Neural cell (in vitro differentiated cells): ENCODE measurements at regions not wholly inside any gene's neighbourhood (a gene's known extent, or its start where the extent isn't known, plus 50 kb on each side); places are given as distances from the start of the nearest gene placed in this dataset.
"Not testable (repeated sequence)": the region's sequence is repeated elsewhere in the genome, so short reads cannot be mapped to it uniquely, and the experiment has no call there.

ENCODE experiments used
- H2AFZ ChIP-seq: fragments of 200-600, 300-800 bp; sonication (generic), shearing (Covaris generic); 2 replicates; pipeline ENCODE4 v1.6.0; 2014; ENCODE audit warnings: low read depth, mild to moderate bottlenecking, antibody characterized with exemption, low read length, moderate library complexity
- H3F3A ChIP-seq: fragments of 200-600 bp; shearing (Covaris generic); 2 replicates; pipeline ENCODE4 v1.6.1; 2016; ENCODE audit warnings: mild to moderate bottlenecking, moderate library complexity, mixed read lengths, antibody characterized with exemption, low read length; ENCODE audit not compliant: insufficient read depth, poor library complexity, severe bottlenecking
- H3K27ac ChIP-seq: fragments of 200-600, 300-800 bp; sonication (generic), shearing (Covaris generic); 2 replicates; pipeline ENCODE4 v1.5.1; 2014; ENCODE audit warnings: mild to moderate bottlenecking, low read length, moderate library complexity
- H3K27me3 ChIP-seq: fragments of 300-800, 200-600 bp; sonication (generic), shearing (Covaris generic); 2 replicates; pipeline ENCODE4 v1.6.0; 2014; ENCODE audit warnings: mild to moderate bottlenecking, low read depth, low read length, moderate library complexity; ENCODE audit not compliant: insufficient read depth
- H3K36me3 ChIP-seq: fragments of 300-800, 200-600 bp; sonication (generic), shearing (Covaris generic); 2 replicates; pipeline ENCODE4 v1.5.1; 2014; ENCODE audit warnings: mild to moderate bottlenecking, antibody characterized with exemption, low read length, moderate library complexity; ENCODE audit not compliant: insufficient read depth
- H3K4me2 ChIP-seq: fragments of 300-800, 200-600 bp; sonication (generic), shearing (Covaris generic); 2 replicates; pipeline ENCODE4 v1.6.0; 2014; ENCODE audit warnings: mild to moderate bottlenecking, low read length
- H3K4me3 ChIP-seq: fragments of 300-800, 200-600 bp; sonication (generic), shearing (Covaris generic); 2 replicates; pipeline ENCODE4 v1.5.1; 2014; ENCODE audit warnings: mild to moderate bottlenecking, low read length, moderate library complexity
- H3K79me2 ChIP-seq: fragments of 200-600 bp; shearing (Covaris generic); replicated peaks from 2 replicates; pipeline ENCODE4 v1.6.0; 2014; ENCODE audit warnings: mild to moderate bottlenecking, low read length, moderate library complexity; ENCODE audit not compliant: insufficient read depth
- H3K9ac ChIP-seq: fragments of 300-800, 200-600 bp; sonication (generic), shearing (Covaris generic); 2 replicates; pipeline ENCODE4 v1.6.1; 2016; ENCODE audit warnings: mild to moderate bottlenecking, low read length, mixed read lengths
- H3K9me2 ChIP-seq: fragments of 200-600 bp; shearing (Covaris generic); 2 replicates; pipeline ENCODE4 v1.6.1; 2016; ENCODE audit warnings: mild to moderate bottlenecking, low read length, mixed read lengths; ENCODE audit not compliant: insufficient read depth
- H3K9me3 ChIP-seq: fragments of 200-600, 300-800 bp; sonication (generic), shearing (Covaris generic); 2 replicates; pipeline ENCODE4 v1.6.1; 2016; ENCODE audit warnings: mild to moderate bottlenecking, mixed run types, low read length, moderate library complexity, mixed read lengths
- H4K20me1 ChIP-seq: fragments of 200-600 bp; shearing (Covaris generic); 2 replicates; pipeline ENCODE4 v1.6.1; 2016; ENCODE audit warnings: mild to moderate bottlenecking, mixed run types; ENCODE audit not compliant: insufficient read depth
- EP300 ChIP-seq: fragments of 450-650 bp; conservative IDR thresholded peaks from 2 replicates; pipeline ENCODE4 v1.6.1; 2014; ENCODE audit warnings: antibody characterized with exemption, mild to moderate bottlenecking, moderate library complexity; ENCODE audit not compliant: poor library complexity, severe bottlenecking
- EZH2 ChIP-seq: fragments of 200-600, 300-800 bp; shearing (Covaris generic), sonication (generic); IDR thresholded peaks from 2 replicates; pipeline ENCODE4 v1.6.1; 2014; ENCODE audit warnings: antibody characterized with exemption, low read length, borderline replicate concordance, mild to moderate bottlenecking; ENCODE audit not compliant: insufficient read depth, poor library complexity, severe bottlenecking
- MXI1 ChIP-seq: fragments of 450-650 bp; conservative IDR thresholded peaks from 2 replicates; pipeline ENCODE4 v1.6.1; 2014; ENCODE audit warnings: antibody characterized with exemption, mild to moderate bottlenecking; ENCODE audit not compliant: poor library complexity, severe bottlenecking
- POLR2AphosphoS5 ChIP-seq: IDR thresholded peaks from 2 replicates; pipeline ENCODE4 v1.6.1; 2012
- RAD21 ChIP-seq: fragments of 450-650 bp; conservative IDR thresholded peaks from 2 replicates; pipeline ENCODE4 v1.6.1; 2014; ENCODE audit warnings: antibody characterized with exemption, mild to moderate bottlenecking, moderate library complexity
- SMC3 ChIP-seq: fragments of 450-650 bp; conservative IDR thresholded peaks from 2 replicates; pipeline ENCODE4 v1.6.1; 2014; ENCODE audit warnings: antibody characterized with exemption, mild to moderate bottlenecking, moderate library complexity; ENCODE audit not compliant: poor library complexity
- TAF1 ChIP-seq: IDR thresholded peaks from 2 replicates; pipeline ENCODE4 v1.6.1; 2012; ENCODE audit warnings: low read depth
- TF ChIP-seq, protein P1 (sequence below): fragments of 450-650 bp; IDR thresholded peaks from 2 replicates; pipeline ENCODE4 v1.5.1; 2014; ENCODE audit warnings: antibody characterized with exemption, mild to moderate bottlenecking, moderate library complexity; ENCODE audit not compliant: poor library complexity, severe bottlenecking
- TF ChIP-seq, protein P2 (sequence below): IDR thresholded peaks from 2 replicates; pipeline ENCODE4 v1.6.1; 2012; ENCODE audit warnings: borderline replicate concordance

DNA sequence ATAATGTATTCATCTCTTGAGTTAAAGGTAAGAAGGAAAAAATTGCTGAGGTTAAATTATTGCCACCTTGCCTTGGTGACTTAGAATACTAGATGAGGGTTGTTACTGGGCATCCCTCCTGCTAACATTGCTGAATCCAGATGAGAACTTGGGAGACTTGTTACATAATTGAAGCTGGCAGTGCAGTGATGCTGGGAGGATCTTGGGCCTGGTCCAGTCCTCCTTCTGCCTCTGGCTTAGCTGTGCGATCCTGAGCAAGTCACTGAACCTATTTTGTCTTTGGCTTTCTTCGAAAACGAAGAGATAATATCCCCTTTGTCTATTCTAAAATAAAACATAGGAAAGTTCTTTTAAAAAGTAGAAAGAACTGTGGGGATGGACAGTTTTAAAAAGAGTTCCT, 244.9 kb upstream of the NRIP1 start:
- H3K36me3 ChIP-seq = no peaks in the 10 kb centered on the region
- H3K4me3 ChIP-seq = no peak overlapping the region
- no peaks in the 10 kb centered on the region for H4K20me1 ChIP-seq
- no peak overlapping the region for H3K9ac ChIP-seq
- no peaks in the 10 kb centered on the region for H3K27me3 ChIP-seq
- no peak overlapping the region for H3K27ac ChIP-seq
- no peak overlapping the region for H3K4me2 ChIP-seq
- H3K9me2 ChIP-seq = no peaks in the 10 kb centered on the region
- no peaks in the 10 kb centered on the region for H3F3A ChIP-seq
- TF ChIP-seq TAF1 = no peak
- TF ChIP-seq, protein P1, sequence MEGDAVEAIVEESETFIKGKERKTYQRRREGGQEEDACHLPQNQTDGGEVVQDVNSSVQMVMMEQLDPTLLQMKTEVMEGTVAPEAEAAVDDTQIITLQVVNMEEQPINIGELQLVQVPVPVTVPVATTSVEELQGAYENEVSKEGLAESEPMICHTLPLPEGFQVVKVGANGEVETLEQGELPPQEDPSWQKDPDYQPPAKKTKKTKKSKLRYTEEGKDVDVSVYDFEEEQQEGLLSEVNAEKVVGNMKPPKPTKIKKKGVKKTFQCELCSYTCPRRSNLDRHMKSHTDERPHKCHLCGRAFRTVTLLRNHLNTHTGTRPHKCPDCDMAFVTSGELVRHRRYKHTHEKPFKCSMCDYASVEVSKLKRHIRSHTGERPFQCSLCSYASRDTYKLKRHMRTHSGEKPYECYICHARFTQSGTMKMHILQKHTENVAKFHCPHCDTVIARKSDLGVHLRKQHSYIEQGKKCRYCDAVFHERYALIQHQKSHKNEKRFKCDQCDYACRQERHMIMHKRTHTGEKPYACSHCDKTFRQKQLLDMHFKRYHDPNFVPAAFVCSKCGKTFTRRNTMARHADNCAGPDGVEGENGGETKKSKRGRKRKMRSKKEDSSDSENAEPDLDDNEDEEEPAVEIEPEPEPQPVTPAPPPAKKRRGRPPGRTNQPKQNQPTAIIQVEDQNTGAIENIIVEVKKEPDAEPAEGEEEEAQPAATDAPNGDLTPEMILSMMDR = no peak
- TF ChIP-seq SMC3 = no peak
- no peak for TF ChIP-seq EP300
- TF ChIP-seq MXI1 = no peak
- no peak for TF ChIP-seq POLR2AphosphoS5
- TF ChIP-seq, protein P2, sequence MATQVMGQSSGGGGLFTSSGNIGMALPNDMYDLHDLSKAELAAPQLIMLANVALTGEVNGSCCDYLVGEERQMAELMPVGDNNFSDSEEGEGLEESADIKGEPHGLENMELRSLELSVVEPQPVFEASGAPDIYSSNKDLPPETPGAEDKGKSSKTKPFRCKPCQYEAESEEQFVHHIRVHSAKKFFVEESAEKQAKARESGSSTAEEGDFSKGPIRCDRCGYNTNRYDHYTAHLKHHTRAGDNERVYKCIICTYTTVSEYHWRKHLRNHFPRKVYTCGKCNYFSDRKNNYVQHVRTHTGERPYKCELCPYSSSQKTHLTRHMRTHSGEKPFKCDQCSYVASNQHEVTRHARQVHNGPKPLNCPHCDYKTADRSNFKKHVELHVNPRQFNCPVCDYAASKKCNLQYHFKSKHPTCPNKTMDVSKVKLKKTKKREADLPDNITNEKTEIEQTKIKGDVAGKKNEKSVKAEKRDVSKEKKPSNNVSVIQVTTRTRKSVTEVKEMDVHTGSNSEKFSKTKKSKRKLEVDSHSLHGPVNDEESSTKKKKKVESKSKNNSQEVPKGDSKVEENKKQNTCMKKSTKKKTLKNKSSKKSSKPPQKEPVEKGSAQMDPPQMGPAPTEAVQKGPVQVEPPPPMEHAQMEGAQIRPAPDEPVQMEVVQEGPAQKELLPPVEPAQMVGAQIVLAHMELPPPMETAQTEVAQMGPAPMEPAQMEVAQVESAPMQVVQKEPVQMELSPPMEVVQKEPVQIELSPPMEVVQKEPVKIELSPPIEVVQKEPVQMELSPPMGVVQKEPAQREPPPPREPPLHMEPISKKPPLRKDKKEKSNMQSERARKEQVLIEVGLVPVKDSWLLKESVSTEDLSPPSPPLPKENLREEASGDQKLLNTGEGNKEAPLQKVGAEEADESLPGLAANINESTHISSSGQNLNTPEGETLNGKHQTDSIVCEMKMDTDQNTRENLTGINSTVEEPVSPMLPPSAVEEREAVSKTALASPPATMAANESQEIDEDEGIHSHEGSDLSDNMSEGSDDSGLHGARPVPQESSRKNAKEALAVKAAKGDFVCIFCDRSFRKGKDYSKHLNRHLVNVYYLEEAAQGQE = no peak
- no peak for TF ChIP-seq EZH2
- TF ChIP-seq RAD21 = no peak
- H3K9me3 ChIP-seq = no peaks in the 10 kb centered on the region
- H2AFZ ChIP-seq = no peak overlapping the region
- H3K79me2 ChIP-seq = no peaks in the 10 kb centered on the region

DNA sequence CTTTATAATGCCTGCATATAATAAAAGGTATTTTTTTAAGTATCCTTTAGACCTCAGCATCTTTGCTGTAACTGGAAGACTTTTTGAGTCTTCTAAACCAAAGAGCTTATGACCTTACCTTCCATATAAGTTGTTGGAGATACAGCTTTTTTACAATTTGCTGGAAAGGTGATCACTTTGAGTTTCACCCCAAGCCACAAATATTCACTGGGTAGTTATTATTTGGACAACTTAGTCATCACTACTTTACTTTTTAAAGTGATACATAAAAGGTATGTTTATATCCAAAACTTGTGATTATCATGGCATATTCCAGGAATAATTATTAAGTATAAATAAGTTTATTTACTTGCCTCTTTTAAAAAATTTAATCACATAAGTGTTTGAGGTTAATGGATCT, 246.7 kb upstream of the NRIP1 start:
- no peaks in the 10 kb centered on the region for H3K9me3 ChIP-seq
- H3K79me2 ChIP-seq = no peaks in the 10 kb centered on the region
- H3K27me3 ChIP-seq = no peaks in the 10 kb centered on the region
- no peak overlapping the region for H3K4me3 ChIP-seq
- H3K36me3 ChIP-seq = no peaks in the 10 kb centered on the region
- H3K4me2 ChIP-seq = no peak overlapping the region
- H2AFZ ChIP-seq = no peak overlapping the region
- no peak overlapping the region for H3K9ac ChIP-seq
- H3K9me2 ChIP-seq = no peaks in the 10 kb centered on the region
- TF ChIP-seq EZH2 (no peak), EP300 (no peak), MXI1 (no peak), TAF1 (no peak), POLR2AphosphoS5 (no peak)
- no peaks in the 10 kb centered on the region for H4K20me1 ChIP-seq
- no peak overlapping the region for H3K27ac ChIP-seq
- H3F3A ChIP-seq = no peaks in the 10 kb centered on the region

DNA sequence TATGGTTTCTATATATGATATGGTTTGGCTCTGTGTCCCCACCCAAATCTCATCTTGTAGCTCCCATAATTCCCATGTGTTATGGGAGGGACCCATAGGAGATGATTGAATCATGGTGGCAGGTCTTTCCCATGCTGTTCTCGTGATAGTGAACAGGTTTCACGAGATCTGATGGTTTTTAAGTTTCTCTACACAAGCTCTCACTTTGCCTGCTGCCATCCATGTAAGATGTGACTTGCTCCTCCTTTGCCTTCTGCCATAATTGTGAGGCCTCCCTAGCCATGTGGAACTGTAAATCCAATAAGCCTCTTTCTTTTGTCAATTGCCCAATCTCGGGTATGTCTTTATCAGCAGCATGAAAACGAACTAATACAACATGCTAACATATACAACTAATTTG, 252.2 kb upstream of the NRIP1 start:
- not testable (repeated sequence) for H3K36me3 ChIP-seq, H3K79me2 ChIP-seq, H3K27ac ChIP-seq, H3K4me2 ChIP-seq, H3K9me3 ChIP-seq, H3K9ac ChIP-seq, H2AFZ ChIP-seq, H3K4me3 ChIP-seq, H3K9me2 ChIP-seq, H4K20me1 ChIP-seq, H3F3A ChIP-seq, H3K27me3 ChIP-seq
